Spleen (tissue), 11 donors: ENCODE measurements at regions not wholly inside any gene's neighbourhood (a gene's known extent, or its start where the extent isn't known, plus 50 kb on each side); places are given as distances from the start of the nearest gene placed in this dataset.

Source experiments
- DNase-seq: peaks from one replicate; pipeline ENCODE4 v3.0.0-alpha.2; 2020
- H3K27ac ChIP-seq, 8 donors: fragments of 200-600 bp; sonication (generic) in 7 of 8; 1 replicate in 4 of 8; 2 replicates in 4 of 8; pipeline versions ENCODE4 v1.5.0 to v1.8.0; 2016 to 2021; ENCODE audit warnings: inconsistent platforms in 4 of 8, mild to moderate bottlenecking in 4 of 8, moderate library complexity in 1 of 8
- H3K27me3 ChIP-seq, 7 donors: fragments of 200-600 bp; sonication (generic) in 6 of 7; replicated peaks in 1 of 7; 1 replicate in 4 of 7; 2 replicates in 3 of 7; pipeline versions ENCODE4 v1.5.0 to v1.8.0; 2016 to 2021; ENCODE audit warnings: inconsistent platforms in 3 of 7, mild to moderate bottlenecking in 1 of 7
- H3K36me3 ChIP-seq, 6 donors: fragments of 200-600 bp; sonication (generic) in 5 of 6; 1 replicate in 4 of 6; 2 replicates in 2 of 6; pipeline versions ENCODE4 v1.5.0 to v1.8.0; 2016 to 2021; ENCODE audit warnings: inconsistent platforms in 2 of 6
- H3K4me1 ChIP-seq, 6 donors: fragments of 200-600 bp; sonication (generic) in 5 of 6; 1 replicate in 3 of 6; 2 replicates in 3 of 6; pipeline versions ENCODE4 v1.5.0 to v1.8.0; 2016 to 2021; ENCODE audit warnings: inconsistent platforms in 3 of 6
- H3K4me3 ChIP-seq, 8 donors: fragments of 200-600 bp; sonication (generic) in 7 of 8; 1 replicate in 4 of 8; 2 replicates in 4 of 8; pipeline versions ENCODE4 v1.5.0 to v1.8.0; 2016 to 2021; ENCODE audit warnings: inconsistent platforms in 4 of 8, mild to moderate bottlenecking in 4 of 8, moderate library complexity in 2 of 8
- H3K9me3 ChIP-seq, 8 donors: fragments of 200-600 bp; sonication (generic) in 7 of 8; 1 replicate in 4 of 8; 2 replicates in 4 of 8; pipeline versions ENCODE4 v1.5.0 to v1.8.0; 2016 to 2021; ENCODE audit warnings: inconsistent platforms in 4 of 8
- CTCF ChIP-seq, 11 experiments: fragments of 200-600 bp in 7 of 11; fragments of 450-650 bp in 4 of 11; sonication (generic) in 4 of 11; IDR thresholded peaks in 8 of 11; conservative IDR thresholded peaks in 3 of 11; 1 replicate in 7 of 11; 2 replicates in 4 of 11; pipeline versions ENCODE4 v1.4.0 to v1.8.0; 2016 to 2021; ENCODE audit warnings: antibody characterized with exemption in 11 of 11, inconsistent platforms in 4 of 11, mild to moderate bottlenecking in 1 of 11
- POLR2A ChIP-seq, 3 donors: fragments of 450-650 bp; IDR thresholded peaks; one replicate each; pipeline ENCODE4 v1.5.1; 2017; ENCODE audit warnings: antibody characterized with exemption in 3 of 3, mild to moderate bottlenecking in 1 of 3
- POLR2AphosphoS5 ChIP-seq, 3 donors: sonication (generic); formaldehyde crosslinking; IDR thresholded peaks; one replicate each; pipeline ENCODE4 v1.5.1; 2017; ENCODE audit warnings: antibody characterized with exemption in 3 of 3
- WGBS, 5 donors: extraction: QIAGEN DNeasy Blood & Tissue Kit in 3 of 5; methylation state at CpG; one replicate each; pipeline versions ENCODE4 v1.1.5 to v1.1.7; 2013 to 2018; 5-methylcytosine and 5-hydroxymethylcytosine counted together
- intact Hi-C: fragments of 100-400 bp; cut with DNase I; formaldehyde crosslinking; loops from one replicate; pipeline ENCODE4 v1.15.0; 2023; ENCODE audit warnings: low total_unique reads
- donor health status: healthy with polysubstance abuse.
- donor health status: DM: no; HTN: no; CAD: no; lungs with moderate emphysema.
- donor health status: DM: no; HTN: no; CAD: no.
- donor health status: Bipolar disorder and iron deficiency.
- donor health status: healthy.
- donor health status: DM: no; HTN: no; CAD: no.
- donor health status: DM: yes; HTN: yes; CAD: no.

- intact Hi-C loops: no loop called here
Measured at GRCh38 chr7:50860598-50860997, 77.9 kb upstream of the GRB10 start.

GRCh38 chr7:50860174-50860573 lies 77.5 kb upstream of the GRB10 start:
- no peaks in the 10 kb centered on the region for H3K9me3 ChIP-seq
- DNase-seq: no peak
- H3K36me3 ChIP-seq: no peaks in the 10 kb centered on the region
- intact Hi-C loops: no loop called here
- TF ChIP-seq POLR2AphosphoS5 (IDR thresholded peaks at IDR 0.05): no peak
- TF ChIP-seq POLR2A (IDR thresholded peaks at IDR 0.05): no peak
- TF ChIP-seq CTCF (IDR thresholded peaks at IDR 0.05 in 8 of 11, conservative IDR thresholded peaks at IDR 0.05 in 3 of 11): no peak
- no peaks in the 10 kb centered on the region for H3K4me1 ChIP-seq
- H3K27me3 ChIP-seq: peaks cover 0 to 6% (median 0%) of the 10 kb centered on the region in 7 donors
- H3K27ac ChIP-seq: no peak overlapping the region
- WGBS, 5 donors: 78 to 90% (median 85%) methylated on average over 5 of the region's 5 CpGs
- H3K4me3 ChIP-seq: no peak overlapping the region

More at GRCh38 chr7:50860598-50860997, 77.9 kb upstream of the GRB10 start:
- H3K4me1 ChIP-seq: no peaks in the 10 kb centered on the region
- H3K27ac ChIP-seq: no peak overlapping the region
- H3K36me3 ChIP-seq: no peaks in the 10 kb centered on the region
- 81 to 82% (median 82%) methylated on average over 2 of the region's 2 CpGs for WGBS, 5 donors
- no peak overlapping the region for H3K4me3 ChIP-seq
- DNase-seq: no peak
- H3K27me3 ChIP-seq: peaks cover 0 to 6% (median 0%) of the 10 kb centered on the region in 7 donors
- TF ChIP-seq CTCF (IDR thresholded peaks at IDR 0.05 in 8 of 11, conservative IDR thresholded peaks at IDR 0.05 in 3 of 11) (no peak), POLR2AphosphoS5 (IDR thresholded peaks at IDR 0.05) (no peak), POLR2A (IDR thresholded peaks at IDR 0.05) (no peak)
- no peaks in the 10 kb centered on the region for H3K9me3 ChIP-seq

- WGBS, 5 donors: 88 to 94% (median 89%) methylated on average over 3 to 4 of the region's 4 CpGs
- intact Hi-C loops: no loop called here
- DNase-seq: no peak
Measured at GRCh38 chr7:50858528-50859245, 76.0 kb upstream of the GRB10 start.

GRCh38 chr7:50857804-50858489 lies 75.3 kb upstream of the GRB10 start:
- WGBS, 5 donors: 77 to 86% (median 83%) methylated on average over 6 of the region's 6 CpGs
- peaks cover 0 to 6% (median 0%) of the 10 kb centered on the region in 7 donors for H3K27me3 ChIP-seq
- no peak overlapping the region for H3K27ac ChIP-seq
- H3K36me3 ChIP-seq: no peaks in the 10 kb centered on the region
- H3K4me3 ChIP-seq: no peak overlapping the region
- DNase-seq: no peak
- TF ChIP-seq POLR2AphosphoS5 (IDR thresholded peaks at IDR 0.05) (no peak), CTCF (IDR thresholded peaks at IDR 0.05 in 8 of 11, conservative IDR thresholded peaks at IDR 0.05 in 3 of 11) (no peak), POLR2A (IDR thresholded peaks at IDR 0.05) (no peak)
- H3K4me1 ChIP-seq: no peaks in the 10 kb centered on the region
- intact Hi-C loops: no loop called here
- no peaks in the 10 kb centered on the region for H3K9me3 ChIP-seq

More at GRCh38 chr7:50858528-50859245, 76.0 kb upstream of the GRB10 start:
- Histone ChIP-seq H3K36me3 (no peaks in the 10 kb centered on the region), H3K4me1 (no peaks in the 10 kb centered on the region), H3K9me3 (no peaks in the 10 kb centered on the region), H3K27me3 (peaks cover 0 to 6% (median 0%) of the 10 kb centered on the region in 7 donors), H3K4me3 (no peak overlapping the region), H3K27ac (no peak overlapping the region)
- no peak for TF ChIP-seq POLR2A (IDR thresholded peaks at IDR 0.05)
